ENCODE measurements at regions not wholly inside any gene's neighbourhood (a gene's known extent, or its start where the extent isn't known, plus 50 kb on each side); places are given as distances from the start of the nearest gene placed in this dataset.

DNA sequence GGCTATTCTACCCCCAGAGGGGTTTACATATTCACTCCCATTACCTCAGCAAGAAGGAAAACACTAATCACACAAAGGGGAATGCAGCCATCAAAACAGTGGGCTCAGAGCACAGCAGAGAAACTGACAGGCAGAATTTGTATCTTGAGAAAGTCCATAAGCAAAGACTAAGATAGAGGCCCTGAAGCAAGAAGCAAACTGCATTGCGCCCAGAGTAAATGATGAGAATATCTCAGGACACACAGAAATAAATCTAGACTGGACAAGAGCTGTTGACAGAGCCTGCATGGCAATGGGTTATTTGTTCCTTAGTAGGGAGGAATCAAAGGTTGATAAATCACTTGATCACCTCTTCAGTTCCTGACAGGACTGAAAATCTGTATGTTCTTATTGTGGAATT, 440.7 kb upstream of the CELF2 start:
- CTCF ChIA-PET, result no interaction called here
- intact Hi-C loops (cut with micrococcal nuclease), result no loop called here
- Histone ChIP-seq H3K9ac (replicated peaks; ENCODE audit: extremely low read depth, insufficient read depth, low read length) (no peak overlapping the region), H3K36me3 (ENCODE audit: control insufficient read depth in 2 of 2, extremely low read depth in 1 of 2, insufficient read depth in 2 of 2, low read length in 2 of 2) (no peaks in the 10 kb centered on the region), H2AFZ (ENCODE audit: low read depth, low read length) (no peak overlapping the region), H3K9me3 (replicated peaks; ENCODE audit: control insufficient read depth, insufficient read depth, low read length) (no peaks in the 10 kb centered on the region), H4K20me1 (replicated peaks; ENCODE audit: control insufficient read depth, extremely low read depth, insufficient read depth, low read length) (no peaks in the 10 kb centered on the region), H3K4me1 (ENCODE audit: control insufficient read depth, extremely low read depth, insufficient read depth, low read length) (no peaks in the 10 kb centered on the region), H3K79me2 (ENCODE audit: control insufficient read depth, insufficient read depth, low read length) (no peaks in the 10 kb centered on the region), H3K27ac (ENCODE audit: insufficient read depth, low read depth, low read length) (no peak overlapping the region), H3K4me3 (replicated peaks in 1 of 3; ENCODE audit: insufficient read depth in 1 of 3, low read depth in 1 of 3, low read length in 3 of 3) (no peak overlapping the region), H3K4me2 (ENCODE audit: insufficient read depth, low read length) (no peak overlapping the region), H3K9me1 (replicated peaks; ENCODE audit: control insufficient read depth, extremely low read depth, insufficient read depth, low read length) (no peaks in the 10 kb centered on the region), H3K27me3 (ENCODE audit: control insufficient read depth in 2 of 2, insufficient read depth in 2 of 2, low read length in 2 of 2) (no peaks in the 10 kb centered on the region)
- DNase-seq (ENCODE audit: low read depth, low spot score), result no peak
- no peak for TF ChIP-seq JUN (IDR thresholded peaks at IDR 0.05; ENCODE audit: borderline replicate concordance, insufficient read depth, insufficient read length, low read depth)
- TF ChIP-seq MAX (IDR thresholded peaks at IDR 0.05; ENCODE audit: insufficient read depth, insufficient read length), result no peak
- no peak for TF ChIP-seq POLR2A (IDR thresholded peaks at IDR 0.05; ENCODE audit: low read depth, low read length)
- dilution Hi-C loops (cut with MboI; ENCODE audit: extremely low pct_ligation_motif_present, low sequenced_read_pairs), result no loop called here
- POLR2A ChIA-PET, result no interaction called here
- BruUV-seq (replicated peaks), result no TSS peak
- no peak for FAIRE-seq

GRCh38 chr10:10579709-10580108, 438.0 kb upstream of the CELF2 start:
- Histone ChIP-seq H3K4me2 (ENCODE audit: insufficient read depth, low read length) (no peak overlapping the region), H2AFZ (ENCODE audit: low read depth, low read length) (no peak overlapping the region), H3K4me3 (replicated peaks in 1 of 3; ENCODE audit: insufficient read depth in 1 of 3, low read depth in 1 of 3, low read length in 3 of 3) (no peak overlapping the region), H4K20me1 (replicated peaks; ENCODE audit: control insufficient read depth, extremely low read depth, insufficient read depth, low read length) (no peaks in the 10 kb centered on the region), H3K36me3 (ENCODE audit: control insufficient read depth in 2 of 2, extremely low read depth in 1 of 2, insufficient read depth in 2 of 2, low read length in 2 of 2) (no peaks in the 10 kb centered on the region), H3K79me2 (ENCODE audit: control insufficient read depth, insufficient read depth, low read length) (no peaks in the 10 kb centered on the region), H3K4me1 (ENCODE audit: control insufficient read depth, extremely low read depth, insufficient read depth, low read length) (no peaks in the 10 kb centered on the region), H3K9me3 (replicated peaks; ENCODE audit: control insufficient read depth, insufficient read depth, low read length) (no peaks in the 10 kb centered on the region), H3K27ac (ENCODE audit: insufficient read depth, low read depth, low read length) (no peak overlapping the region), H3K27me3 (ENCODE audit: control insufficient read depth in 2 of 2, insufficient read depth in 2 of 2, low read length in 2 of 2) (peaks cover 0 to 3% of the 10 kb centered on the region in 2 experiments), H3K9ac (replicated peaks; ENCODE audit: extremely low read depth, insufficient read depth, low read length) (no peak overlapping the region), H3K9me1 (replicated peaks; ENCODE audit: control insufficient read depth, extremely low read depth, insufficient read depth, low read length) (no peaks in the 10 kb centered on the region)
- CTCF ChIA-PET, result no interaction called here
- no TSS peak for BruUV-seq (replicated peaks)
- TF ChIP-seq MAX (IDR thresholded peaks at IDR 0.05; ENCODE audit: insufficient read depth, insufficient read length) (no peak), MYC (IDR thresholded peaks at IDR 0.05; ENCODE audit: low read depth, low read length) (no peak), POLR2A (IDR thresholded peaks at IDR 0.05; ENCODE audit: low read depth, low read length) (no peak), POLR2AphosphoS5 (IDR thresholded peaks at IDR 0.05; ENCODE audit: insufficient read depth, low read depth, low read length) (no peak), EZH2 (IDR thresholded peaks at IDR 0.05; ENCODE audit: borderline replicate concordance, low read depth, low read length, severe bottlenecking) (no peak), CTCF (IDR thresholded peaks at IDR 0.05; ENCODE audit: extremely low read depth in 1 of 2, insufficient read depth in 1 of 2, low read depth in 1 of 2, low read length in 2 of 2) (no peak), GATA2 (IDR thresholded peaks at IDR 0.05; ENCODE audit: insufficient read depth, insufficient read length, low read depth, low read length) (no peak), FOS (IDR thresholded peaks at IDR 0.05; ENCODE audit: borderline replicate concordance, insufficient read depth, low read length) (no peak), JUN (IDR thresholded peaks at IDR 0.05; ENCODE audit: borderline replicate concordance, insufficient read depth, insufficient read length, low read depth) (no peak)
- dilution Hi-C loops (cut with MboI; ENCODE audit: extremely low pct_ligation_motif_present, low sequenced_read_pairs), result no loop called here
- intact Hi-C loops (cut with micrococcal nuclease), result no loop called here
- POLR2A ChIA-PET, result no interaction called here
- FAIRE-seq, result no peak
- DNase-seq (ENCODE audit: low read depth, low spot score), result no peak

Data from endothelial cell of umbilical vein (primary cell).